HL-60 (cell line): ENCODE measurements at regions not wholly inside any gene's neighbourhood (a gene's known extent, or its start where the extent isn't known, plus 50 kb on each side); places are given as distances from the start of the nearest gene placed in this dataset.

Experiments used
- DNase-seq, 2 experiments: peaks; one replicate each; pipeline ENCODE4 v3.0.0-alpha.2; 2010 to 2020; ENCODE audit warnings: low read depth in 1 of 2, low spot score in 1 of 2
- H3K27ac ChIP-seq: fragments of 250-450 bp; sonication (Bioruptor Pico); replicated peaks from 2 replicates; pipeline ENCODE4 v1.5.1; 2020; ENCODE audit warnings: mild to moderate bottlenecking, moderate library complexity
- H3K27me3 ChIP-seq: fragments of 250-450 bp; sonication (Bioruptor Pico); 2 replicates; pipeline ENCODE4 v1.5.1; 2021; ENCODE audit warnings: mild to moderate bottlenecking, moderate library complexity; ENCODE audit not compliant: insufficient read depth, poor library complexity, severe bottlenecking
- H3K4me3 ChIP-seq: replicated peaks from 2 replicates; pipeline ENCODE4 v1.5.1; 2011; ENCODE audit warnings: mild to moderate bottlenecking, control low read depth, low read length; ENCODE audit not compliant: insufficient read depth
- GABPA ChIP-seq: IDR thresholded peaks from 2 replicates; pipeline ENCODE4 v1.6.1; 2012; ENCODE audit warnings: low read depth
- POLR2AphosphoS5 ChIP-seq: IDR thresholded peaks from 2 replicates; pipeline ENCODE4 v1.6.1; 2012; ENCODE audit warnings: low read depth
- REST ChIP-seq: IDR thresholded peaks from 2 replicates; pipeline ENCODE4 v1.6.1; 2012; ENCODE audit warnings: low read depth; ENCODE audit not compliant: insufficient replicate concordance
- SPI1 ChIP-seq: IDR thresholded peaks from 2 replicates; pipeline ENCODE4 v1.6.1; 2012; ENCODE audit warnings: low read depth, mild to moderate bottlenecking, borderline replicate concordance
- TF ChIP-seq, protein P1 (sequence below): IDR thresholded peaks from one replicate; pipeline ENCODE4 v1.5.1; 2011; ENCODE audit warnings: low read length, control low read depth, inconsistent platforms; ENCODE audit not compliant: insufficient read depth

GRCh38 chr14:61622051-61622450, 73.3 kb upstream of the HIF1A start:
- TF ChIP-seq GABPA = no peak
- no peak for TF ChIP-seq POLR2AphosphoS5
- TF ChIP-seq, protein P1, sequence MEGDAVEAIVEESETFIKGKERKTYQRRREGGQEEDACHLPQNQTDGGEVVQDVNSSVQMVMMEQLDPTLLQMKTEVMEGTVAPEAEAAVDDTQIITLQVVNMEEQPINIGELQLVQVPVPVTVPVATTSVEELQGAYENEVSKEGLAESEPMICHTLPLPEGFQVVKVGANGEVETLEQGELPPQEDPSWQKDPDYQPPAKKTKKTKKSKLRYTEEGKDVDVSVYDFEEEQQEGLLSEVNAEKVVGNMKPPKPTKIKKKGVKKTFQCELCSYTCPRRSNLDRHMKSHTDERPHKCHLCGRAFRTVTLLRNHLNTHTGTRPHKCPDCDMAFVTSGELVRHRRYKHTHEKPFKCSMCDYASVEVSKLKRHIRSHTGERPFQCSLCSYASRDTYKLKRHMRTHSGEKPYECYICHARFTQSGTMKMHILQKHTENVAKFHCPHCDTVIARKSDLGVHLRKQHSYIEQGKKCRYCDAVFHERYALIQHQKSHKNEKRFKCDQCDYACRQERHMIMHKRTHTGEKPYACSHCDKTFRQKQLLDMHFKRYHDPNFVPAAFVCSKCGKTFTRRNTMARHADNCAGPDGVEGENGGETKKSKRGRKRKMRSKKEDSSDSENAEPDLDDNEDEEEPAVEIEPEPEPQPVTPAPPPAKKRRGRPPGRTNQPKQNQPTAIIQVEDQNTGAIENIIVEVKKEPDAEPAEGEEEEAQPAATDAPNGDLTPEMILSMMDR = no peak
- TF ChIP-seq REST = no peak
- no peak for TF ChIP-seq SPI1
- Histone ChIP-seq H3K4me3 (no peak overlapping the region), H3K27me3 (no peaks in the 10 kb centered on the region), H3K27ac (no peak overlapping the region)
- DNase-seq = no peak

- H3K4me3 ChIP-seq = no peak overlapping the region
- no peak for DNase-seq
- no peaks in the 10 kb centered on the region for H3K27me3 ChIP-seq
- no peak overlapping the region for H3K27ac ChIP-seq
- TF ChIP-seq GABPA (no peak), SPI1 (no peak), POLR2AphosphoS5 (no peak), REST (no peak)
- TF ChIP-seq, protein P1 = no peak
Measured at GRCh38 chr14:61623927-61624326, 71.4 kb upstream of the HIF1A start.

GRCh38 chr14:61625165-61625564, 70.1 kb upstream of the HIF1A start:
- Histone ChIP-seq H3K4me3 (no peak overlapping the region), H3K27ac (no peak overlapping the region), H3K27me3 (no peaks in the 10 kb centered on the region)
- no peak for DNase-seq
- TF ChIP-seq, protein P1 = no peak
- no peak for TF ChIP-seq REST
- TF ChIP-seq POLR2AphosphoS5 = no peak
- TF ChIP-seq SPI1 = no peak
- TF ChIP-seq GABPA = no peak
